IPS-15b (cell line): ENCODE measurements at regions not wholly inside any gene's neighbourhood (a gene's known extent, or its start where the extent isn't known, plus 50 kb on each side); places are given as distances from the start of the nearest gene placed in this dataset.

Source experiments
- H3K27me3 ChIP-seq: one replicate; pipeline ENCODE4 v1.6.1; 2013; ENCODE audit warnings: low read length; ENCODE audit not compliant: control insufficient read depth, insufficient read depth
- H3K36me3 ChIP-seq: one replicate; pipeline ENCODE4 v1.6.1; 2013; ENCODE audit warnings: low read length; ENCODE audit not compliant: control insufficient read depth, insufficient read depth
- H3K4me1 ChIP-seq: one replicate; pipeline ENCODE4 v1.6.1; 2013; ENCODE audit warnings: mild to moderate bottlenecking, low read length; ENCODE audit not compliant: control insufficient read depth, insufficient read depth
- H3K4me3 ChIP-seq: one replicate; pipeline ENCODE4 v1.5.1; 2013; ENCODE audit warnings: low read depth, low read length
- H3K9ac ChIP-seq: one replicate; pipeline ENCODE4 v1.6.1; 2013; ENCODE audit warnings: low read depth, mild to moderate bottlenecking, low read length
- H3K9me3 ChIP-seq: one replicate; pipeline ENCODE4 v1.6.1; 2013; ENCODE audit warnings: mild to moderate bottlenecking, low read length; ENCODE audit not compliant: control insufficient read depth, insufficient read depth

DNA sequence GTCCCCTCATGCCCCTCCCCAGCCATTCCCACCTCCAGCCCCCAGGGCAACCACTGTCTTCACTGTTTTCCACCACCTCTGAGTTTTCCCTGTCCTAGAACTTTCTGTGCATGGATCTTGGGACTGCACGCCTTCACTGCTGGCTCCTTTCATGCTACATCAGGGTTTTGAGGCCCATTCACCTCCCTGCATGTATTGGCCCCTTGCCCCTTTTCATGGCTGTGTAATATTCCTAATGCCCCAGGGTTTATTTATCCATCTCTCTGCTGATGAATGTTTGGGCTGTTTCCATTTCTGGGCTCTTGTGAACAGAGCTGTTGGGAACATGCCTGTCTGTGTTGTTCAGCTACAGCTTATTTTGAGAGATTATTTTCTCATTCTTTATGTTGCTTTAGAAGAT lies 205.0 kb downstream of the RBFOX3 start:
- H3K36me3 ChIP-seq, result no peaks in the 10 kb centered on the region
- peaks cover 3% of the 10 kb centered on the region for H3K4me1 ChIP-seq
- H3K27me3 ChIP-seq, result peaks cover 14% of the 10 kb centered on the region
- no peaks in the 10 kb centered on the region for H3K9me3 ChIP-seq
- H3K4me3 ChIP-seq, result no peak overlapping the region
- no peak overlapping the region for H3K9ac ChIP-seq

DNA sequence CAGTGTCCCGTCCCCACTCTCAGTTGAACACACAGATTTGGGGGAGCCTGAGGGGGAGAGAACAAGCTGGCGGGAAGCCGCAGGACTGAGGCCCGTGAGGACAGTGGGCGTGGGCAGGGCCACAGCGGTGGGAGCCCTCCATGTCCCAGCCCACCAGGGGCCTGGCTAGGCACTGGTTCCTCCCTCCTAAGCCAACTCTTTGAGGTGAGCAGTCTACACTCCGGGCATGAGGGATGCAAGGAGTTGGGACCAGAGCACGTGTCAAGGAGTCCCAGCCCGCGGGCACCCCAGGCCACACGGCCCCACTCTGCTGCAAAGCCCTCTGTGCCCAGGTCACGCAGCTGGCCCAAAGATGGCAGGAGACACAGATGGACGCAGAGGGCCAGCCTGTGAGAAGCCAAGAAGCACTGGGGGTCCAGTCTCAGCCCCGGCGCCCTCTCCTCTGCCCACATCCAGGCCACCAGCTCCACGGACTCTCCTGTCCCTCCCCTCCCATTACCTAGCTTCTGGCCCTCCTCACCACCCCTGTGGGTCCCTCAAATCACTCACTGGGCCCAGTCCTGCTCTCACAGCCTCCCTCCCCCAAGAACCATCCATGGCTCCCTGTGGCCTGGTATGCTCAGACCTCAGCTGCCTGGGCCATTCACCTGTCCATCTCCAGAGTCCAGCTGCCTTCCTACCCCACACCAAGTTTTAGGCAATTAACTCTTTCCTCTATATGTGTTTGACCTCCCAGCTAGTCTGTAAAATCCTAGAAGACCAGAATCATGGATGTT lies 206.5 kb downstream of the RBFOX3 start:
- Histone ChIP-seq H3K27me3 (peaks cover 26% of the 10 kb centered on the region), H3K4me3 (no peak overlapping the region), H3K4me1 (peaks cover 6% of the 10 kb centered on the region)

DNA sequence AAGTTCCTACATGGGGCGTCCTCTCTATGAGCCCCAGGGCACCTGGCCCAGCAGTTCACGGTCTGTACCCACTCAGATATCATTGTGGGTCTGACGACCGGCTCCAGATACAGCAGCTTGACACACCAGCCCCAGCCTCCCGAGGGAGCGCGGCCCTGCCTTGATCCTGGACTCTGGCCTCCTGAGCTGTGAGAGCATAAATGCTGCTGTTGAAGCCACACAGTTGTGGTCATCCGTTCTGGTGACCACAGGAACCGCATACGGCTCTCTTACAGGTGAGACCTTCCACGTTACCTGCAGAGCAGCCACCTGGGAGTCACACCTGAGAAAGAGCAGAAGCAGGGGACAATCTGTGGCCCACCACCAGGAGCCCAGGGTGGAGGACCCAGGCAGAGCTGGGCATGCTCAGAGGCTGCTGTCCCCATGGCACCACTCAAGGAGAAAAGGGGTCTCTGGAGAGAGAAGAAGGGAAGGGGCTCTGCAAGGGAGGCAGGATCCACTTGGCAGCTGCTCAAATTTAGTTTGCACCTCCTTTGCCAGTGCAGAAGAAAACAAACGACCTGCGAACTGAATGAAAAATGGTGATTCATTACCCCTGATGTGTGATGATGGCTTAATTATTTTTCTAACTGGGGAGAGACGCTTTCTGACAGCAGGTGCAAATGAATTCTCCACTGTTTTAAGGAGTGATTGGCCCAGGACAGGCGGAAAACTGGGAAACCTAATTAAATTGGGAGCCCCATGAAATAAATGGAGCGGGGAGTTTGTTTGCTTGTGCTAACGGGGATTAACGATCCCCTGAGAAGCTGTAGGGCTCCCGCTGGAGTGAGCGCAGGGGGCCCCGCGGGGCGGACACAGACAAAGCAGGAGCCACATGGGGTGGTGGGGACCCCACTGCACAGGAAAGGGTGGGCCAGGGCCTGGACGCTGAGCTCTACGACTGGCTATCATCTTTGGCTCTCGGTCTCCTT lies 208.9 kb downstream of the RBFOX3 start:
- no peaks in the 10 kb centered on the region for H3K9me3 ChIP-seq
- peak overlapping the region; percentile 44 for H3K4me3 ChIP-seq
- no peak overlapping the region for H3K9ac ChIP-seq
- H3K36me3 ChIP-seq, result no peaks in the 10 kb centered on the region
- peaks cover 26% of the 10 kb centered on the region for H3K27me3 ChIP-seq
- peaks cover 6% of the 10 kb centered on the region for H3K4me1 ChIP-seq

More for the DNA sequence above, 206.5 kb downstream of the RBFOX3 start:
- no peaks in the 10 kb centered on the region for H3K36me3 ChIP-seq
- no peak overlapping the region for H3K9ac ChIP-seq
- H3K9me3 ChIP-seq, result no peaks in the 10 kb centered on the region

DNA sequence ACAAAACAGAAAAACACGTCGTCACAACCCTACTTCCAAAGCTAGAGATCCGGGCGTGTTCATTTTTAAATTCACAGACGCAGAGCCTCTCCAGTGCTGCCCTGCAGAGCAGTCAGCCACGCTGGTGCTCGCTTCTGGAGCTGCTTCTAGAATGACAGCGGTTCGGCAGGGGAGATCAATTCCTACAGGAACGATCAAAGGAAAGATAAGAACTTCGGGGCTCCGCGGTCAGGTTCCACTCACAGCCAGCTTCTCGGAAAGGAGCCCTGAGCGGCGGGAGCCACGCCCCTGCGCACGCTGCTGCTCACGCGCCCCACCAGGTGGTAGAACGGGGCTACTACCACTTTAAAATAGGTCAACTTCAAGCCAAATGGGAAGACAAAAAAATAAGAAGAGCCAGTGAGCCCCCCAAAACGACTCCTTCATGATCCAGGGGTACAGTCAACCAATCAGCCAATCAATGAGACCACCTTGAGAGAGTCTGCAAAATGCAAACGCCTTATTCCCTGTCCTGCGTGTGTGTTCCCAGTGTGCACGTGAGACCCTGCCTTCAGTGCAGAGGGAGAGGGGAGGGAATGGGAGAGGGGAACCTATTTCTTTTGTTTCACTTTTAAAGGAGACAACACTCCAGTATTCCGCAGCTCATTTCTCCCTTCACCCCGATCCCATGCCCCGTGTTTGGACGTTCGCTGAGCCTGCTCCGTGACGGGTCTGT lies 209.7 kb downstream of the RBFOX3 start:
- Histone ChIP-seq H3K27me3 (peaks cover 26% of the 10 kb centered on the region), H3K4me3 (peak overlapping the region; percentile 44), H3K9me3 (no peaks in the 10 kb centered on the region), H3K9ac (peak overlapping the region; percentile 37), H3K36me3 (no peaks in the 10 kb centered on the region), H3K4me1 (peaks cover 6% of the 10 kb centered on the region)

DNA sequence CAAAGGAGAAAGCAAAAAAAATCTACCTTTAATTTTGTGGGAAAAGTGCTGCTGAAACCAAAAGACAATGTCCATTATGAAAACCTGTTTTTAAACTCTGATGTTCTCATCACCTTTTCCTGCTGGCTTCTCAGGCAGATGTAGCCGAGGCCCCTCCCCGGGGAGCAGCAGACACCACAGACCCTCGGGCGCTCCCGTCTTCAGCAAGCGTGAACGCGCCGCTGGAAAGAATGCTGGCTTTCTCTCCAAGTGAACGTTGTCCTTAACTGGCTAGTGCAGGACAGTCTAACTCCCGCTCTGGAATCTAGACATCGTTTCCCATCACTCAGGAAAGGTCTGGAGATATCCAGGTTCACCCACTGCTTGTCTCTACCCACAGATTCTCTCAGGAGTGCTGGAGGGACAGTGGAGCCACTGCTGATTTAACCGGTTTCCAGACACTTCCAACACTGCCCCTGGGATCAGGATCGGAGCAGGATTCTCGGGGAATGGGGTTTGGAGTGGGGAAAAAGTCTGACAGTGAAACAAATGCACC lies 211.2 kb downstream of the RBFOX3 start:
- Histone ChIP-seq H3K36me3 (no peaks in the 10 kb centered on the region), H3K27me3 (peaks cover 26% of the 10 kb centered on the region), H3K4me1 (peaks cover 6% of the 10 kb centered on the region), H3K4me3 (no peak overlapping the region), H3K9ac (no peak overlapping the region), H3K9me3 (no peaks in the 10 kb centered on the region)

DNA sequence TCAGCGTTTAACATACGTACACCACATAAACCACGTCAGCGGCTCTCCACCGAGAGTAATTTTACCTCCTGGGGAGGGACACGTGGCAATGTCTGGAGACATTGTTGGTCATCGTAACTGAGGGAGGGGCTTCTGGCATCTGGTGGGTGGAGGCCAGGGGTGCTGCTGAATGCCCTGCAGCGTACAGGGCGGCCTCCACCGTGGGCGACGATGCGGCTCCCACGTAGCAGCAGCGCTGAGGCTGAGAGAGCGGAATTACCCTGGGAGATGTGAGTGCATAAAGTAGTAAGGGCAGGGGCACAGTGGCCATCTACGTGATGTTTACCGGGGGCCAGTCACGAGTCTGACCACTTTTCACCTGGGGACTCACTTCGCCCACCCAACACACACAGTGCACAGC lies 212.4 kb downstream of the RBFOX3 start:
- no peaks in the 10 kb centered on the region for H3K9me3 ChIP-seq
- H3K4me3 ChIP-seq, result no peak overlapping the region
- no peak overlapping the region for H3K9ac ChIP-seq
- peaks cover 26% of the 10 kb centered on the region for H3K27me3 ChIP-seq
- H3K36me3 ChIP-seq, result no peaks in the 10 kb centered on the region
- peaks cover 6% of the 10 kb centered on the region for H3K4me1 ChIP-seq

DNA sequence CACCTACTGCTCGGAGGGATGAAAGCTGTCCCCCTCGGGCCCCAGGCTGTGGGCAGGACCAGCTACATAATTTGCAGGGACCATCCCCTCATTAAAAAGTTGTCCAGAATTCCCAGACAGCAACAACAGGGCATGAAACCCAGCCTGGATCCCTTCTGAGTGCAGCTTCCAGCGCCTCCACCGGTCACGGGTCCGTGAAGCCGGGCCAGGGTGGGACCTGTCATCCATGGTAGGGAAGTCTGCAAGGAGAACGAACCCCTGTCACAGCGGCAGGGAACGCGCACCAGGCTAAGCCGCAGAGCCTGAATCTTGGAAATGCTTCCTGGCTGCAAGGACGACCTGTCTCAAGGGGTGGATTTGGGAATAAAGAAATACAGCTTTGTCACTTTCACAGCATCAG lies 214.2 kb downstream of the RBFOX3 start:
- H3K4me1 ChIP-seq, result peaks cover 4% of the 10 kb centered on the region
- H3K4me3 ChIP-seq, result no peak overlapping the region
- H3K27me3 ChIP-seq, result peaks cover 30% of the 10 kb centered on the region
- H3K9me3 ChIP-seq, result no peaks in the 10 kb centered on the region
- no peak overlapping the region for H3K9ac ChIP-seq
- H3K36me3 ChIP-seq, result no peaks in the 10 kb centered on the region

DNA sequence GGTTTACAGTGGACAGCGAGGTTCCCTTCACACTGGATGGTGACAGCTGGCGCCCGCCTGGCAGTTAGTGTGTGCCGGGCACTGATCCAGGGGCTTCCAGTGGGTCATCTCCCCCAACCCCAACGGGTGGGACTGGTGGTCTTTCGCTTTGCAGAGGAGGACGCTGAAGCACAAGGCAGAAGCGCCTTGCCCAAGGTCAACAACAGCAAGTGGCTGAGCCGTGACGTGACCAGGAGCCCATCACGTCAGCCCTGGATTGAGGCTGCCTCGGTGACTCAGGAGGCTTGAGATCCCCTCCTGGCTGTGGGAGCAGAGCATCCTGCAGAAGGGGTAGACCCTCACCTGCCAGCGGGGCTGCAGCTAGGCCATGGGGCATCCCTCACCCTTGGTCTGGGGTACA lies 215.3 kb downstream of the RBFOX3 start:
- Histone ChIP-seq H3K9ac (no peak overlapping the region), H3K4me1 (no peaks in the 10 kb centered on the region), H3K4me3 (no peak overlapping the region), H3K27me3 (peaks cover 25% of the 10 kb centered on the region), H3K36me3 (no peaks in the 10 kb centered on the region), H3K9me3 (no peaks in the 10 kb centered on the region)

DNA sequence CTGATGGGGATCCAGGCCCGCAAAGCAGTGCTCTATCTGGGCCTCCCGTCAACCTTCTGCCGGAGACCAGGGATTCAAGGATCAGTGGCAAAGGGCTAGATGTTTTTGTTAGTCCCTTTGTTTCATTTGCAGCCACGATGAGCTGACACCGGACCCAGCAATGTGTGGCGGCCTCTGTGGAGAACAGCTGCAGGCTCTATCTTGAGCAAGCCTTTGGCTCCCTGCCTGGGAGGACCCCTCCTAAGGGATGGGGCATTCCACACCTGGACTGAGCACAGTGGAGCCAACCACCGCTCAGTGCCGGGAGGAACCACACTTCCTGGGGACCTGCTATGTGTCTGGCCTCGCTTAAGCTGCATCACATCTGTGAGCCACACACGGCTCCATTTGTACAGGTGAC lies 215.8 kb downstream of the RBFOX3 start:
- peaks cover 21% of the 10 kb centered on the region for H3K27me3 ChIP-seq
- no peaks in the 10 kb centered on the region for H3K36me3 ChIP-seq
- H3K9ac ChIP-seq, result no peak overlapping the region
- H3K4me3 ChIP-seq, result no peak overlapping the region
- no peaks in the 10 kb centered on the region for H3K9me3 ChIP-seq
- H3K4me1 ChIP-seq, result no peaks in the 10 kb centered on the region

DNA sequence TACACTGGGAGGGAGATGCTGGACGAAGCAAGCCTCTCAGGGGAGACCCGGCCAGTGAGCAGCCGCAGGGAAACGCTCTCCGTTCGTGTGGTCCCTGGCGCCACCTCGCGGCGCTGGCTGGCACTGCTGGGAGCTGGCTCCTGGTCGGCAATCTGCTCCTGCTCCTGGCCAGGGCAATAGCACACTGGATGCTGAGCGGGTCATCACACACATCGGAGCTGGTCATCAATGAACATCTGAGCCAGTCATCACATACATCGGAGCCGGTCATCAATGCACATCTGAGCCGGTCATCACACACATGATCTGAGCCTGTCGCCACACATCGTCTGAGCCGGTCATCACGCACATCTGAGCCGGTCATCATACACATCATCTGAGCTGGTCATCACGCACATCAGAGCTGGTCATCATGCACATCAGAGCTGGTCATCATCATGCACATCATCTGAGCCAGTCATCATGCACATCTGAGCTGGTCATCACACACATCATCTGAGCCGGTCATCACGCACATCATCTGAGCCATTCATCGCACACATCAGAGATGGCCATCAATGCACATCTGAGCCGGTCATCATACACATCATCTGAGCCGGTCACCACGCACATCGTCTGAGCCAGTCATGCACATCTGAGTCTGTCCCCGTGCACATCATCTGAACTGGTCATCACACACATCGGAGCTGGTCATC lies 217.3 kb downstream of the RBFOX3 start:
- H3K9ac ChIP-seq, result no peak overlapping the region
- H3K27me3 ChIP-seq, result peaks cover 16% of the 10 kb centered on the region
- no peaks in the 10 kb centered on the region for H3K4me1 ChIP-seq
- H3K36me3 ChIP-seq, result no peaks in the 10 kb centered on the region
- H3K9me3 ChIP-seq, result no peaks in the 10 kb centered on the region
- no peak overlapping the region for H3K4me3 ChIP-seq

DNA sequence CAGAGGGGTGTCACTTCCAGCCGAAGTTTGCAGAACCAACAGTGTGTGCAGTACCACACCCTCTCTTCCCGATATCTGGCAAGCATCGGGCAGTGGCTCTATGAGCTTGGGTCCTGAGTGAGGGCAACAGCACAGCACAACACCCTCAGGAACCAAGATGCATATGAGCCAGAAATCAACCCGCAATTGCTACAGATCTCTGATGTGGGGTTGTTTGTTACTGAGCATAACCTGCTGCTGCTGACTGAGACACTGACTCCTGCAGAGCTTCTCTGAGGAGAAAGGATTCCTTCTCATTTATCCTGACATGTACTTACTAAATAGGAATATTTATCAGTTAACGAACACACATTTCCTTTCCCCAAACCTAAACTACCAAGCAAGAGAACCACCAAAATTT lies 218.3 kb downstream of the RBFOX3 start:
- peaks cover 16% of the 10 kb centered on the region for H3K27me3 ChIP-seq
- no peaks in the 10 kb centered on the region for H3K9me3 ChIP-seq
- no peaks in the 10 kb centered on the region for H3K36me3 ChIP-seq
- no peaks in the 10 kb centered on the region for H3K4me1 ChIP-seq
- no peak overlapping the region for H3K4me3 ChIP-seq
- H3K9ac ChIP-seq, result no peak overlapping the region
